ENCODE measurements at regions not wholly inside any gene's neighbourhood (a gene's known extent, or its start where the extent isn't known, plus 50 kb on each side); places are given as distances from the start of the nearest gene placed in this dataset.
"Not testable (repeated sequence)": the region's sequence is repeated elsewhere in the genome, so short reads cannot be mapped to it uniquely, and the experiment has no call there.

GRCh38 chr4:148954011-148954749 is 512.0 kb upstream of the NR3C2 start:
- Histone ChIP-seq H3K27me3 (ENCODE audit: control insufficient read depth, insufficient read depth, low read length) (no peaks in the 10 kb centered on the region), H3K36me3 (replicated peaks; ENCODE audit: control insufficient read depth, insufficient read depth, low read length) (no peaks in the 10 kb centered on the region), H3K4me3 (ENCODE audit: insufficient read depth, low read depth, low read length) (no peak overlapping the region)
- DNase-seq: no peak

- DNase-seq: no peak
These were observed 509.1 kb upstream of the NR3C2 start for GRCh38 chr4:148951346-148951745.

GRCh38 chr4:148946271-148946670 is 504.1 kb upstream of the NR3C2 start:
- no peak overlapping the region for H3K4me3 ChIP-seq (ENCODE audit: insufficient read depth, low read depth, low read length)
- H3K36me3 ChIP-seq (replicated peaks; ENCODE audit: control insufficient read depth, insufficient read depth, low read length): no peaks in the 10 kb centered on the region
- DNase-seq: no peak
- H3K27me3 ChIP-seq (ENCODE audit: control insufficient read depth, insufficient read depth, low read length): no peaks in the 10 kb centered on the region

More at GRCh38 chr4:148951346-148951745, 509.1 kb upstream of the NR3C2 start:
- no peak overlapping the region for H3K4me3 ChIP-seq (ENCODE audit: insufficient read depth, low read depth, low read length)
- no peaks in the 10 kb centered on the region for H3K27me3 ChIP-seq (ENCODE audit: control insufficient read depth, insufficient read depth, low read length)
- no peaks in the 10 kb centered on the region for H3K36me3 ChIP-seq (replicated peaks; ENCODE audit: control insufficient read depth, insufficient read depth, low read length)

GRCh38 chr4:148944839-148945219 is 502.6 kb upstream of the NR3C2 start:
- no peak for DNase-seq
- no peaks in the 10 kb centered on the region for H3K36me3 ChIP-seq (replicated peaks; ENCODE audit: control insufficient read depth, insufficient read depth, low read length)
- no peaks in the 10 kb centered on the region for H3K27me3 ChIP-seq (ENCODE audit: control insufficient read depth, insufficient read depth, low read length)
- no peak overlapping the region for H3K4me3 ChIP-seq (ENCODE audit: insufficient read depth, low read depth, low read length)

- H3K4me3 ChIP-seq (ENCODE audit: insufficient read depth, low read depth, low read length): no peak overlapping the region
- DNase-seq: no peak
- H3K27me3 ChIP-seq (ENCODE audit: control insufficient read depth, insufficient read depth, low read length): no peaks in the 10 kb centered on the region
- no peaks in the 10 kb centered on the region for H3K36me3 ChIP-seq (replicated peaks; ENCODE audit: control insufficient read depth, insufficient read depth, low read length)
These were observed 502.1 kb upstream of the NR3C2 start for GRCh38 chr4:148944136-148944838.

- Histone ChIP-seq H3K4me3 (ENCODE audit: insufficient read depth, low read depth, low read length) (no peak overlapping the region), H3K27me3 (ENCODE audit: control insufficient read depth, insufficient read depth, low read length) (no peaks in the 10 kb centered on the region), H3K36me3 (replicated peaks; ENCODE audit: control insufficient read depth, insufficient read depth, low read length) (no peaks in the 10 kb centered on the region)
- DNase-seq: no peak
These were observed 492.8 kb upstream of the NR3C2 start for GRCh38 chr4:148934926-148935578.

- H3K36me3 ChIP-seq (replicated peaks; ENCODE audit: control insufficient read depth, insufficient read depth, low read length): no peaks in the 10 kb centered on the region
- H3K4me3 ChIP-seq (ENCODE audit: insufficient read depth, low read depth, low read length): no peak overlapping the region
- no peaks in the 10 kb centered on the region for H3K27me3 ChIP-seq (ENCODE audit: control insufficient read depth, insufficient read depth, low read length)
- no peak for DNase-seq
These were observed 484.4 kb upstream of the NR3C2 start for GRCh38 chr4:148926276-148927260.

- no peak for DNase-seq
- Histone ChIP-seq H3K4me3 (ENCODE audit: insufficient read depth, low read depth, low read length) (no peak overlapping the region), H3K36me3 (replicated peaks; ENCODE audit: control insufficient read depth, insufficient read depth, low read length) (no peaks in the 10 kb centered on the region), H3K27me3 (ENCODE audit: control insufficient read depth, insufficient read depth, low read length) (no peaks in the 10 kb centered on the region)
These were observed 481.7 kb upstream of the NR3C2 start for GRCh38 chr4:148923881-148924280.

- DNase-seq: no peak
- Histone ChIP-seq H3K4me3 (ENCODE audit: insufficient read depth, low read depth, low read length) (no peak overlapping the region), H3K27me3 (ENCODE audit: control insufficient read depth, insufficient read depth, low read length) (no peaks in the 10 kb centered on the region), H3K36me3 (replicated peaks; ENCODE audit: control insufficient read depth, insufficient read depth, low read length) (no peaks in the 10 kb centered on the region)
These were observed 480.3 kb upstream of the NR3C2 start for GRCh38 chr4:148922497-148922896.

GRCh38 chr4:148914734-148915133 is 472.5 kb upstream of the NR3C2 start:
- DNase-seq: no peak
- Histone ChIP-seq H3K27me3 (ENCODE audit: control insufficient read depth, insufficient read depth, low read length) (no peaks in the 10 kb centered on the region), H3K36me3 (replicated peaks; ENCODE audit: control insufficient read depth, insufficient read depth, low read length) (no peaks in the 10 kb centered on the region), H3K4me3 (ENCODE audit: insufficient read depth, low read depth, low read length) (no peak overlapping the region)

- no peak overlapping the region for H3K4me3 ChIP-seq (ENCODE audit: insufficient read depth, low read depth, low read length)
- H3K36me3 ChIP-seq (replicated peaks; ENCODE audit: control insufficient read depth, insufficient read depth, low read length): no peaks in the 10 kb centered on the region
- H3K27me3 ChIP-seq (ENCODE audit: control insufficient read depth, insufficient read depth, low read length): no peaks in the 10 kb centered on the region
- DNase-seq: no peak
These were observed 472.1 kb upstream of the NR3C2 start for GRCh38 chr4:148914301-148914700.

- DNase-seq: no peak
These were observed 461.2 kb upstream of the NR3C2 start for GRCh38 chr4:148903388-148903787.

GRCh38 chr4:148901075-148901705 is 459.0 kb upstream of the NR3C2 start:
- no peaks in the 10 kb centered on the region for H3K27me3 ChIP-seq (ENCODE audit: control insufficient read depth, insufficient read depth, low read length)
- no peak overlapping the region for H3K4me3 ChIP-seq (ENCODE audit: insufficient read depth, low read depth, low read length)
- no peaks in the 10 kb centered on the region for H3K36me3 ChIP-seq (replicated peaks; ENCODE audit: control insufficient read depth, insufficient read depth, low read length)
- peak; percentile 15 for DNase-seq

More at GRCh38 chr4:148903388-148903787, 461.2 kb upstream of the NR3C2 start:
- no peaks in the 10 kb centered on the region for H3K27me3 ChIP-seq (ENCODE audit: control insufficient read depth, insufficient read depth, low read length)
- H3K36me3 ChIP-seq (replicated peaks; ENCODE audit: control insufficient read depth, insufficient read depth, low read length): no peaks in the 10 kb centered on the region
- H3K4me3 ChIP-seq (ENCODE audit: insufficient read depth, low read depth, low read length): no peak overlapping the region

GRCh38 chr4:148898139-148898538 is 455.9 kb upstream of the NR3C2 start:
- not testable (repeated sequence) for H3K4me3 ChIP-seq (ENCODE audit: insufficient read depth, low read depth, low read length); H3K36me3 ChIP-seq (replicated peaks; ENCODE audit: control insufficient read depth, insufficient read depth, low read length); H3K27me3 ChIP-seq (ENCODE audit: control insufficient read depth, insufficient read depth, low read length); DNase-seq
